DND-41 (cell line): ENCODE measurements at regions not wholly inside any gene's neighbourhood (a gene's known extent, or its start where the extent isn't known, plus 50 kb on each side); places are given as distances from the start of the nearest gene placed in this dataset.

Experiments used
- ATAC-seq: fragments of 200-7000 bp; cut with Tn5 transposase; 3 replicates; pipeline ENCODE4 v1.9.1; 2021; ENCODE audit warnings: low read depth; ENCODE audit not compliant: insufficient read depth
- DNase-seq: peaks from one replicate; pipeline ENCODE4 v3.0.0-alpha.2; 2020
- H2AFZ ChIP-seq: 2 replicates; pipeline ENCODE4 v1.6.0; 2012; ENCODE audit warnings: low read depth, low read length
- H3K27ac ChIP-seq: 2 replicates; pipeline ENCODE4 v1.5.1; 2012; ENCODE audit warnings: low read length, inconsistent platforms
- H3K27me3 ChIP-seq: fragments of 200-600 bp; sonication (generic); 2 replicates; pipeline ENCODE4 v1.6.0; 2012; ENCODE audit warnings: low read length, mild to moderate bottlenecking, inconsistent platforms; ENCODE audit not compliant: insufficient read depth, poor library complexity
- H3K36me3 ChIP-seq: 2 replicates; pipeline ENCODE4 v1.5.1; 2012; ENCODE audit warnings: low read length, inconsistent platforms; ENCODE audit not compliant: insufficient read depth
- H3K4me1 ChIP-seq: 2 replicates; pipeline ENCODE4 v1.5.1; 2012; ENCODE audit warnings: mild to moderate bottlenecking, low read length; ENCODE audit not compliant: insufficient read depth
- H3K4me2 ChIP-seq: 2 replicates; pipeline ENCODE4 v1.6.0; 2012; ENCODE audit warnings: mild to moderate bottlenecking, moderate library complexity, low read length, inconsistent platforms; ENCODE audit not compliant: insufficient read depth
- H3K4me3 ChIP-seq, 2 experiments: fragments of 200-600 bp in 1 of 2; shearing (Covaris generic) in 1 of 2; 2 replicates each; pipeline ENCODE4 v1.5.1; 2012 to 2016; ENCODE audit warnings: inconsistent platforms in 2 of 2, low read length in 2 of 2, mild to moderate bottlenecking in 2 of 2, low read depth in 1 of 2, moderate library complexity in 1 of 2
- H3K79me2 ChIP-seq: 2 replicates; pipeline ENCODE4 v1.6.0; 2012; ENCODE audit warnings: low read length, inconsistent platforms; ENCODE audit not compliant: insufficient read depth
- H3K9ac ChIP-seq: 2 replicates; pipeline ENCODE4 v1.6.0; 2012; ENCODE audit warnings: low read depth, mild to moderate bottlenecking, inconsistent platforms, low read length, moderate library complexity
- H3K9me3 ChIP-seq: 2 replicates; pipeline ENCODE4 v1.5.1; 2012; ENCODE audit warnings: low read length, moderate library complexity, mild to moderate bottlenecking, inconsistent platforms; ENCODE audit not compliant: insufficient read depth, severe bottlenecking
- H4K20me1 ChIP-seq: 2 replicates; pipeline ENCODE4 v1.6.0; 2012; ENCODE audit warnings: low read length; ENCODE audit not compliant: insufficient read depth
- EZH2 ChIP-seq: IDR thresholded peaks from 3 replicates; pipeline ENCODE4 v1.6.1; 2012; ENCODE audit warnings: borderline replicate concordance, low read depth, mild to moderate bottlenecking, moderate library complexity, low read length, inconsistent platforms; ENCODE audit not compliant: severe bottlenecking
- TF ChIP-seq, protein P1 (sequence below): IDR thresholded peaks from 2 replicates; pipeline ENCODE4 v1.5.1; 2012; ENCODE audit warnings: borderline replicate concordance, low read length, moderate library complexity, mild to moderate bottlenecking; ENCODE audit not compliant: poor library complexity, severe bottlenecking; ENCODE audit errors: extremely low read depth

DNA sequence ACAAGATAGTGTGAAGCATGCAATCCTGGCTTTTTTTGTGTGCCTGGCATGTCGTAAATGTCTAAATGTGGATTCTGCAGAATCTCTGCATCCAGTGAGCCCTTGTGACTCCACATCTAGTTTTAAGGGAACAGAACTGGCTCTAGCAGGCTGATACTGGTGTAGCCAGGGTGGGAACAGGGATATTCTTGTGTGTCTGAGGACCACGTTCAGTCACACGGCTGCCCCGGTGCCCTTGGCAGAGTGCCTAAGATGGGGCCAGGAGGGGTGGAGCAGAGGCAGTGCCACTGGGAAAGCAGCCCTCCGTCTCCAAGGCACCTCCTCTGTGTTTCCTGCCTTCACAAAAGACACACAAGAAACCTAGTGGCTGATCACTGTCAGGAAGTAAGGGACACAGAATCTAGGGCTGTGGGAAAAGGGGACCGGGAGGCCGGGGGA lies 91.5 kb upstream of the PARD3B start:
- DNase-seq (no peak), ATAC-seq (no peak)
- no peak for TF ChIP-seq EZH2
- TF ChIP-seq, protein P1, sequence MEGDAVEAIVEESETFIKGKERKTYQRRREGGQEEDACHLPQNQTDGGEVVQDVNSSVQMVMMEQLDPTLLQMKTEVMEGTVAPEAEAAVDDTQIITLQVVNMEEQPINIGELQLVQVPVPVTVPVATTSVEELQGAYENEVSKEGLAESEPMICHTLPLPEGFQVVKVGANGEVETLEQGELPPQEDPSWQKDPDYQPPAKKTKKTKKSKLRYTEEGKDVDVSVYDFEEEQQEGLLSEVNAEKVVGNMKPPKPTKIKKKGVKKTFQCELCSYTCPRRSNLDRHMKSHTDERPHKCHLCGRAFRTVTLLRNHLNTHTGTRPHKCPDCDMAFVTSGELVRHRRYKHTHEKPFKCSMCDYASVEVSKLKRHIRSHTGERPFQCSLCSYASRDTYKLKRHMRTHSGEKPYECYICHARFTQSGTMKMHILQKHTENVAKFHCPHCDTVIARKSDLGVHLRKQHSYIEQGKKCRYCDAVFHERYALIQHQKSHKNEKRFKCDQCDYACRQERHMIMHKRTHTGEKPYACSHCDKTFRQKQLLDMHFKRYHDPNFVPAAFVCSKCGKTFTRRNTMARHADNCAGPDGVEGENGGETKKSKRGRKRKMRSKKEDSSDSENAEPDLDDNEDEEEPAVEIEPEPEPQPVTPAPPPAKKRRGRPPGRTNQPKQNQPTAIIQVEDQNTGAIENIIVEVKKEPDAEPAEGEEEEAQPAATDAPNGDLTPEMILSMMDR, result no peak
- Histone ChIP-seq H3K9me3 (no peaks in the 10 kb centered on the region), H2AFZ (no peak overlapping the region), H3K27me3 (peaks cover 7% of the 10 kb centered on the region), H3K4me3 (no peak overlapping the region), H3K4me1 (no peaks in the 10 kb centered on the region), H3K27ac (no peak overlapping the region), H3K79me2 (no peaks in the 10 kb centered on the region), H3K4me2 (no peak overlapping the region), H4K20me1 (no peaks in the 10 kb centered on the region), H3K9ac (no peak overlapping the region), H3K36me3 (no peaks in the 10 kb centered on the region)

DNA sequence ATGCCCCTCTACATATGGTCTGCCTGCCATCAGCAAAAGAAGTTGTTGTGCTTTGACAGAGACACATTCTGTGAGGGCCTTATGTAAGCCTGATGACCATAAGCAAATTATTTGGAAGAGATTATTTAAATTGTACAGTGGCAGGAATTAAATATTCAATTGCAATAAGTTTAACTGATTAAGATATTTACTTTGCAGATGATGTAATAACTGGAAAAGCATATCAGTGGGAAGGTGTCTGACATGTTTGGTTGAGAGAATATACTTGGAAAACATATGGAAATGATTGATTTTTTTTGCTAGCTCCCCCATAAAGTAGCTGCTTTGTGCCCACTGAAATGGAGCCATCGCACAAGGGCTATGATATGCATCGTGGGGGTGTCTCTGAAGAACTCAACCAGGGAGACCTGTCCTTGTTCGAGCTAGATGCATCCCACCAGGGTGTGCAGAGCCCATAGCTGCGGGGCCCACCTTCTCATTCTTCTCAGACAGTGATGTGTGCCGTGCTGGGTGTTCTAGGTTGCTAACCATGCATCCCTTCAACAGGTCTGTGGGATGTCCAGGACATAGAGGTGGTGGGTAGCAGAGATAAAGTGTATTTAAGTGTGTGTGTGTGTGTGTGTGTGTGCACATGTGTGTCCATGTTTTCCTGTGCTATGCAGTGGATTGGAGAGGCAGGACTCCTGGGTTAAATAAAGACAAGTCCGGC lies 90.4 kb upstream of the PARD3B start:
- DNase-seq (no peak), ATAC-seq (no peak)
- Histone ChIP-seq H3K4me2 (no peak overlapping the region), H3K9ac (no peak overlapping the region), H3K27me3 (peaks cover 7% of the 10 kb centered on the region), H3K4me3 (no peak overlapping the region), H2AFZ (no peak overlapping the region), H3K4me1 (no peaks in the 10 kb centered on the region), H3K36me3 (no peaks in the 10 kb centered on the region), H3K27ac (no peak overlapping the region), H3K9me3 (no peaks in the 10 kb centered on the region), H4K20me1 (no peaks in the 10 kb centered on the region), H3K79me2 (no peaks in the 10 kb centered on the region)
- TF ChIP-seq, protein P1, result no peak
- TF ChIP-seq EZH2, result no peak

DNA sequence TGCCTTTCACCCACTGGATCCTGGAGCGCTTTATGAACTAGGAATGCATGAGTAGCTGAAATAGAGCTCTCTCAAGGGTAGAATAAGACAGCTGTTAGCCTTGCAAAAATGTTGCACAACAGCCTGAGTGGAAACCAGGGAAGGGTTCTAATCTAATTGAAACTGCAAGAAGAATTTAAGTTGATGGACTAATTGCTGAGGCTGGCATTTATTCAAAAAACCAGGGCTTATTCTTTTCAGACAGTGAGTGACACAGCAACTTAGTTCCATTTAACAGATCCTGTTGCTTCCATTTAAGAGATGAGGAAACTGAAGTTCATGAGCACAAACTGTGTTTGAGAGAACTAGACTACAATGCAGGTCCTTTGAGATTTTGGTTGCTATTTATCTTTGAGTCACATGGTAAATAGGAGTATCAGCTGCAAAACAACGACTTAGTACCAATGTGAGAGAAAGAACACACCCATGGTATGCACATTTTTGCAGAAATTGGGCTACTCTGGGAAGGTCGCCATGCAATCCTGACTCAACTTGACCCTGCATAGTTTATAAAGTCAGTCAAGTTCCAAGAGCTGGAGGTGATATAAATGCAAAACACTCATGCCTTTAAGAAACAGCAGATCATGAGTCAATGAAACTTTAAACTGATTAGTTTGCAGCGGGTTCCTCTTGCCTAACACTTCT lies 76.4 kb upstream of the PARD3B start:
- H3K9ac ChIP-seq, result no peak overlapping the region
- H3K79me2 ChIP-seq, result no peaks in the 10 kb centered on the region
- no peak for DNase-seq
- H2AFZ ChIP-seq, result no peak overlapping the region
- no peak overlapping the region for H3K27ac ChIP-seq
- H3K27me3 ChIP-seq, result peaks cover 14% of the 10 kb centered on the region
- TF ChIP-seq EZH2, result no peak
- TF ChIP-seq, protein P1, result no peak
- no peak overlapping the region for H3K4me3 ChIP-seq
- H3K36me3 ChIP-seq, result no peaks in the 10 kb centered on the region
- no peaks in the 10 kb centered on the region for H3K9me3 ChIP-seq
- H3K4me1 ChIP-seq, result no peaks in the 10 kb centered on the region
- no peak for ATAC-seq
- H4K20me1 ChIP-seq, result no peaks in the 10 kb centered on the region
- H3K4me2 ChIP-seq, result no peak overlapping the region
